ENCODE measurements at regions not wholly inside any gene's neighbourhood (a gene's known extent, or its start where the extent isn't known, plus 50 kb on each side); places are given as distances from the start of the nearest gene placed in this dataset.

DNA sequence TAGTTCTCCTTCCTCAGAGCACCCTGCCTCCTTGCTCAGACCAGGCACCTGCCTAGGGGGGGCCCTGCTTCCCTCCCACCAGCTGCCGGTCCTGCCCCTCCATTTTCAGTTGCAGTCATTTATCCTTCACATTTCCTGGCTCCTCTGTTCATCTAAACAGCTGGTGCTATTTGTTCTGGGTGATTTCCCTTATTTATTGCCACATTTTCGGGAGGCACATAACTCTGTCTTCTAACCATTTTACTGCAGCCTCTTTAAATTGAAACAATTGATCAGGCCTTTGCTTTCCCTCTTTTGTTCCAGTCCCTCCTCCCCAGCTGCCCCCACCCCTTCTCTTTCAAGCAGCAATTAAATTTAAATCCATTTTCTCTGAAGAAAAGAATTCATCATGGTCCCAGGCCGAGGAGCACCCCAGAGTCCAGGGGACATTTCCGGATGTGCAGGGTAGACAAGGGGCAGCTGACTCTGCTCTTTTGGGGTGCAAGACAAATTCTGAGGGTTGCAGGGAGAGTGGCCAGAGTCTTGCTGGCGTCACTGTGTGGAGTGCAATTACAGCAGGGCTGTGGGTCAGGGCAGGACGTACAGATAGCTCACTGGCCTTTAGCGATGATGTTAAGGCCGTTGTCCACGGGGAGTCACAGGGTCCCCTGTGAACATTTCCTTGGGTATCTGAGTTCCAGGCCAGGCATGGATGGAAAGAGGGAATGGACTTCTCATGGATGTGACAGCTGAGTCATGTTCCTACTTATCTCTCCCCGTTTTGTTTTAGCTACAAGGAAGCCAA lies 476.4 kb downstream of the TBC1D22A start:
- no peak for DNase-seq

DNA sequence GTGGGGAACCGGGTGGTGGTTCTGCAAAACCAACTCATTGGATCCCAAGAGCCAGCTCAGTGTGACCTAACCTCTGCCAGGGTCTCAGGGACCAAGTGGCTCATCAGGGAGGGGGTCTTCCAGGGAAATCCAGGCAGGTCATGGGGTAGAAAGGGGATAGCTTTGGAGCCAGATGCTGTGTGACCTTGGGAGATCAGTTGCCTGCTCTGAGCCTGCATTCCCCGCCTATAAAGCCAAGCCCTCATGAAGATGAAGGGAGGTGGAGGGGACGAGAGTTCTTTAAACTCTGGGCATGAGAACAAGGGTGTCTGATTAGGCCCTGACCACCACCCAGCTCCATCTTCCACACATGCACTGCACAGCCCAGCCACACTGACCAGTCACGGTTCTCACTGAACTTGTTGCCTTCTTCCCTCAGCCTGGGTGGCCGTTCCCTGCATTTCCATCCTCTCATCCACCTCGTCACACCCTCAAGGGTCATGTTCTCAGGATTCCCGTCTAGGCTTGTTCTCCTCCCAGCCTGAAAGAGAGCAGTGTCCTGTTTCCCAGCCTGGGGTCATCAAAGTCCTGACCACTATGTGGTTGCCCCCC lies 475.5 kb downstream of the TBC1D22A start:
- DNase-seq, result no peak

DNA sequence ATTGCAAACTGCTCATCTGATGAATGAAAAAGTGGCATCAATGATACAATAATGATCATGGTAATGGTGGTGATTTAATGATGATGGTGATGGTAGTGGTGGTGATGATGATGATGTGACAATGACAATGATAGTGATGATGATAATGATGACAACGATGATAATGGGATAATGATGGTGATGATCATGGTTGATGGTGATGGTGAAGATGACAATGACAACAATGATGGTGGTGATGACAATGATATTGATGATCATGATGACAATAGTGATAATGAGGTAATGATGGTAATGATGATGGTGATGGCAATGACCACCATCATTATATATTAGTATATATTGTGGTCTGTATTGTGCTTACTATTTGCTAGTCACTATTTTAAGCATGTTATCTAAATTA lies 474.3 kb downstream of the TBC1D22A start:
- DNase-seq, result no peak

DNA sequence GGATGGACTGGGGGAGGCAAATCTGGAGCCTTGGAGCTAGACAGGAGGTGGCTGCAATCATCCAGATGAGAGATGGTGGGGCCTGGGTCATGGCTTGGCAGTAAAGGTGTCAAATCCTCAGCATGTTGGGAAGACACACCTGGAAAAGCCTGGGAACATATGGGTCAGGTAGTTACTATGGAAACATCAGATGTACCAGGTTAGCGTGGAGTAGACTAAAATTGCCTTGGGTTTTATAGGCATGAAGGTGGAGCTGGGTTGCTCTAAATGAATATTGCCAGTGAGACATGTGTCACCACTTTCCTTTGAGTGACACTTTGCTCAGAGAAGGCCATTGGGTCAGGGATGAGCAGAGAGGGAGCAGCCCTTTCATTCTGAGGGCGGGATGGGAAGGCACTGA lies 473.7 kb downstream of the TBC1D22A start:
- DNase-seq, result no peak

DNA sequence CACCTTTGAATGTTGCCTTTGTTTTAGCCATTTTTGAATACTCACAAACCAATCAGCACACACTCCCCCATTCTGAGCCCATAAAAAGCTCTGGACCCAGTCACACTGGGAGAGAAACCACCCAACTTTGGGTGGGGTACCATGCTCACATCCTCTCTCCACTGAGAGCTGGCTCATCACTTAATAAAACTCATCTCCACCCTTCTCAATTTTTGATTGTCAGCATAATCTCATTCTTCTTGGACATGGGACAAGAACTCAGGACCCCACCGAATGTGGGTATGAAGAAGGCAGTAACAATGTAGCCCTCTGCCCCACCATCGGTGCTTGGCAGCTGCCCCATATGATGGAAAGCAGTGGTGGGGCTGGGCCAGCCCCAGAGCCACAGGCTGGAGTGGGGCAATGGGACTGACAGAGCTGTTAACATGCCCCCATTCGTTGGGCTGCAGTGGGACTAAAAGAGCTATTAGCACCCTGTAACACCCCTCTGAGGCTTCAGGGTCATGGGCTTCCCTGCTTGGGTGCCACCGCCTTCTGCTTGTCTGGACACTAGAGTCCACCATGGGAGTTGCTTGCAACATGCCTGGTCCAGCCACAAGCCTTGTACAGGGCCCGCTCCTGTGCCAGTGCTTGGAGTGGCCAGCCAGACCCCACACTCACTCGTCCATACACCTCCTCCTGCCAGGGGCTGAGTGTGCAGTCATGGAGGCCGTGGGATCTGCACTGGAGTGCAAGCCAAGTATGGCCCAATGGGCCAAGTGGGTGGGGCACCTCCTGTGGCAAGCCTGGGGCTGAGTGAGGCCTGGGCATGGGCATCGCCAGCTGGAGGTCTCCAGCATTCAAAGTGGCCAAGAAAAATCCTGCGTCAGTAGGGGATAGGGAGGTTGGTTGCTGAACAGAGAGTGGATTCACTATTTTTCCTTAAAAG lies 471.1 kb downstream of the TBC1D22A start:
- DNase-seq, result no peak

DNA sequence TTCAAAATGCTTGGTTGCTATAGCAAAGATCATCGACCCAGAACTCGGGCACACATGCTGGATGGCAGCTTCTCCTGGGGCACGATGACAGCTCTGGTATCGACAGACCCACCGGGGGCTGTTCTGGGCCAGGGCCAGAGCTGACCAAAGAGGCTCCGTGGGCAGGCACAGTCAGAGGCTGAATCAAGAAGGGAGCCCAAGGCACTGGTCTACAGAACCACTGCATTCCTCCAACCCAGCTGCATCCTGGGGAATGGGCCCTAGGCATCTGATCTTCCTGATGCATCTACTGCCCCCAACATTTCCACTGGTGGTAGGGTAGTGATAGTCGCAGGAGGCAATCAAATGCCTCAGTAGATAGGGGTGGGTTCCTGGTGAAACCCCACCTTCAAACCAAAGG lies 470.3 kb downstream of the TBC1D22A start:
- peak in 1 of 51 donors; percentile 12 for DNase-seq

DNA sequence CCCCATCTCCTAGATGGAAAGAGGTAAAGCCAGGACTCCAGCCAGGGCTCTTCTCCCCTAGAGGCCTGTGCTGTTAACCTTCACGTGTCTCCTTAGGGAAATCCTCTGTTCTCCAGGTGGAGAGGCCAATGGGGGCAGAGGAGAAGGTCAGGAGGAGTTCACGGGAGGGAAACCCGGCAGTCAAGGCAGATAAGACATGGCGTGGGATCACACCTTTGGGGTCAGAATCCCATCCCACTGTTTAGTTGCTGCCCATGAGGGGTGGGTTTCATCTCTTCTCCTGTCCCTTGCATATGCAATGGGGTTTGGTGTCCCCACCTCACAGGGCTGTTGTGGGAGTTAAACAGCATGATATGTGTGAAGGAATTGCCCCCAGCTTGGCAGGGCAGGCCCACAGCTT lies 469.7 kb downstream of the TBC1D22A start:
- DNase-seq, result no peak

DNA sequence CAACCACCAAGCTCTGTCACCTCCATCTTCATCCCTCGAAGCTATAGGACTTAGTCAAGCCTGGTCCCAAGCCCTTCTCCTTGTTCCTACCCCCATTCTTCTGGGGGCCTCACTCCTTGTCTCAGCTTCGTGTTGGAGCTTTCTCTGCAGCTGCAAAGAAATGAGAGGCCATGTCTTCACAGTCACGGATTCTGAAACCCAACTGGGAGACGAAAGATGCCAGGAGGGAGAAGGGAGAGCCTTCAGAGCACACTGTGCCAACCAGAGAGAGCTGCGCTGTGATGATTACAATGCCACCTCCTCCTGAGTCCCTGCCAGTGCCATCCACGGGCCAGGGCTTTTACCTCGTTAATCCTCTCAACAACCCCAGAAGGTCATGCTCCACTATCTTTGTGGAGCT lies 469.3 kb downstream of the TBC1D22A start:
- DNase-seq, result no peak

DNA sequence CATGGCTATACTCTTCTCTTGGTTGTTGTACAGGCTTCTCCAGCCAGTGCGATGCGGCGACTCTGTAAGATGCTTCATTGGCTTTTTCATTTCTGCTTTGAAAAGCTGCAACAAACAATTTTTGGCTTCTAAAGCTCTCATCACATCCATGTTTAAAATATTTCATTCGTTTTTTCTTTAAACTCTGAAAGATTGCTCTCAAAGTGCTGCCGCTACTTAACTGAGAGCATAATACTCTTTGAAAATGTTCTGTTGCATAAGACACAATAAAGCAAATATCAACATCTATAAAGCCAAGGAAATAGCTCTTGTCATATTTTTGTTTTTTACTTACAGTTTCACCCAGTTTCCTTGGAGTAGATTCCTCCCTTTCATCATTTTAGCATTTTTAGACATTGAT lies 468.3 kb downstream of the TBC1D22A start:
- no peak for DNase-seq

DNA sequence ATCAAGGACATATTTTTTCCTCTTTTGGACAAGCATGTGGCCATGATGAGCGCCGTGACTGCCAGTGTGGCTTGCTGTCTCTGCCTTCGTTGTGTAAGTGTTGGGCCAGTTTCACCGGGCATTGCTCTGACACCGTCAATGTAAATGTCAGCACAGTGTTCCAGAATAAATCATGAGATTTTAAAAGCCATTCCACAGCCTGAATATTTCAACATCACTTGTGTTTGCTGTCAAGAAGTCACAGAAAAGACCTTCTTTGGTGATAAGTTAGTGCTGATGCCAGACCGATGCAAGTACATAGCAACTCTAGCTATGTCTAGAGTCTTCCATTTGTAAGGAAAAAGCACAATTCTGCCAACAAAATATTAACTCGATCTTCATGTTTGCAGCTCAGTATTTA lies 467.8 kb downstream of the TBC1D22A start:
- DNase-seq, result no peak

DNA sequence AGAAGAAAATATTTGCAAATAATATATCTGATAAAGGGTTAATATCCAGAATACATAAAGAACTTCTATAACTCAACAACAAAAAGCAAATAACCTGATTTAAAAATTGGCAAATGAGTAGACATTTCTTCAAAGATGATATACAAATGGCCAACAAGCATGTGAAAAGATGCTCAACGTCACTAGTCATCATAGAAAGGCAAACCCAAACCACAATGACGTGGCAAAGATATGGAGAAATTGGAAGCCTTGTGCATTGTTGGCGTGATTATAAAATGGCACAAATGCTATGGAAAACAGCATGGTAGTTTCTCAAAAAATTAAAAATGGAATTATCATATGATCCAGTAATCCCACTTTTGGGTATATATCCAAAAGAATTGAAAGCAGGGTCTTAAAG lies 466.3 kb downstream of the TBC1D22A start:
- no peak for DNase-seq

DNA sequence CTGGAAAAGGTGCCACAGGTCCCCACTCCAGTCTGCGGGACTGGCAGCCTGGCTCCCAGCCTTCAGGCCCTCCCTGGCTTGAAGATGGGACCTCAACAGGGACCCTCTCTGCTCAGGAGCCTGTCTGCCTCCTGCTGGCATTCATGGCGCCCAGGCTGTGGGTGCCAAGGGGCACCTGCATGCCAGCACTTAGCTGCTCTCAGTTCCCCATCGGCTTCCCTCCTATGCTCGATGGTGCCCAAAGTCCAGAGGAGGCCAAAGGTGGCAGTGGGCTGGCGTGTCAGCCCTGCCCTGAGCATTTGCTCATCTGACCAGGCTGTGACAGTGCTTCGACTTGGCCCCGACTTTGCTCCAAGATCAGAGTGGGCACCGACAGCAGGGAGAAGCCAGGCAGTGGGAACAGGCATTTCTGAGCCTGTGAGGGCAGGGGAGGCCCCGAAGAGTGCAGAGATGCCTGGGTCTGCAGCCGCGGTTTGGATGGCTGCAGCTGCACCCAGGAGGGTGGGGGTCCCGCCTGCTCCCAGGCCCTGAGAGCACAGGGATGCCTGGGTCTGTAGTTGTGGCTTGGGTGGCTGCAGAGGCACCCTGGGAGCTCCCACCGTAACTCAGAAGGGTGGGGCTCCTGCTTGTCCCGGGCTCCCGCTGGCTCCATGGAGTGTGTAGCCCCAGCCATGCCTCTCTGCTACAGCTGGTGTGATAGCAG lies 463.6 kb downstream of the TBC1D22A start:
- no peak for DNase-seq

DNA sequence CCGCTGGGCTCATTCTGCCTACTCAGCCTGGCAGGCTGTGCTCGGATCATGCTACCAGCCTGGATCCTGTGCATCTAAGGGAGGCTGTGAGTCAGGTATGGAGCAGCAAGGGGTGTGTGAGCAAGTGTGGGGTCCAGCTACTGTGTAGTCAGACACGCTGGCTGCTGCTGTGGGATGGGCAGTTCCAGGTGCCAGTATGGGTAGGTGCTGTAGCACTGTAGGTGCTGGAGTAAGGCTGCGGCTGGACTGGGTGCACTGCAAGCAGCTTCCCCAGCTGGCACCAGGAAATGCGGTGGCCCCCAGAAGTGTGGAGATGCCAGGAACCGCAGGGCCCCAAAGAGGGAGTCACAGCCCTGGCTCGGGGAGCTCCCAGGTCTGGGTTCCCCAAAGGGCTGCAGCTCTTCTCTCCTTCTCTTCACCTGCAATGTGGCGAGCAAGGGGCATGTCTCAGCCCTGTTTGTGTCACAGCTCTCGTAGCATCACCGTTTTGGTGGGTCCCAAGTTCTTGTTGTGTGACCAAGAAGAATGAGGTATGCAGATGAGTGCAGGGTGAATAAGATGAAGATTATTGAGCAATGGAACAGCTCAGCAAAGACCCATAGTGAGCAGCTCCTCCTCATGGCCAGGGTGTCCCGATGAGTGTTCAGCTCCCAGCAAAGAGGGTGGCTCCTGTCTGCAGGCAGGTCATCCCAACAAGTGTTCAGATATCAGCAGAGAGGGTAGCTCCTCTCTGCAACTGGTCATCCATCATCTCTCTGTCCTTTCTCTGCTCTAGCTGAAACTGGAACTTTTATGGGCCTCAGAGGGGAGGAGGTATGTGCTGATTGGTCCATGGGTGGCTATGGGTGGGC lies 462.9 kb downstream of the TBC1D22A start:
- DNase-seq, result no peak

Data from hypothalamus (tissue), 51 donors.